ENCODE measurements at regions not wholly inside any gene's neighbourhood (a gene's known extent, or its start where the extent isn't known, plus 50 kb on each side); places are given as distances from the start of the nearest gene placed in this dataset.
A peak's percentile ranks its signal among the peaks of the same experiment; 100 is the strongest.
"Not testable (repeated sequence)": the region's sequence is repeated elsewhere in the genome, so short reads cannot be mapped to it uniquely, and the experiment has no call there.

DNA sequence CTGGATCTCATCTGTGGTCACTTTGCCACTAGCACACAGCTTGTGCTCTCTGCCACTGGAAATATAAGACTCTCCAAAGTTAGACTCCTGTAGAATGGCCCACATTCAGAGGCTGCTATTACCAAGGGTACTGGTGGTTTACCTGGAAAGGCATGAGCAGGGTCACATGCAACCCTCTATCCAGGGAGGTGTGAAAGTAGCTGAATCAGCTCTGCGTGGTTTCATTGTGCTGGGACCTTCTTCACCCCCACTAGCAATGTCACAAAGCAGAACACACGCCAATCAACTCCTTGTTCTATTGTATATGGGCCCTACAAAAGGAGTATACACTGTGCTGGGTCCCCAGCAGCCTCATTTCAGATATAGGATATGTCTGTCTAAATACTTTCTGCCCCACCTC lies 353.6 kb upstream of the AUTS2 start:
- no peak for DNase-seq (ENCODE audit: low read depth)

DNA sequence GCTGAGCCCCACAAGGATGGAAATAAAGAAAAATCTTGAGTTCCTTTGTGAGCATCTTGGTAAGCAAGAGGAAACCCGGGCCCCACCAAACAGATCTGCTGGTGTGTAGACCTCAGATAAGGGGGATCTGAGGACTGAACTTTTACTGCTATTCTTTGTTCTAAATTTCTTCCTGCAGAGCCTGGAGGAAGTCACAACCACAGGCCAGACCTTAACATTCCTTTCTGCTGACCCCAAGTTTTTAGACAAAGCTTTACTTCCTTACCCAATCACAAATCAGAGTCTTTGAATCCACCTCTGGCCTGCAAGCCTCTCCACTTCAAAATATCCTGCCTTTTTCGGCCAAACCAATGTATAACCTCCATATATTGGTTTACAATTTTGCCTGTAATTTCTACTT lies 352.6 kb upstream of the AUTS2 start:
- DNase-seq (ENCODE audit: low read depth) = peak; percentile 8

DNA sequence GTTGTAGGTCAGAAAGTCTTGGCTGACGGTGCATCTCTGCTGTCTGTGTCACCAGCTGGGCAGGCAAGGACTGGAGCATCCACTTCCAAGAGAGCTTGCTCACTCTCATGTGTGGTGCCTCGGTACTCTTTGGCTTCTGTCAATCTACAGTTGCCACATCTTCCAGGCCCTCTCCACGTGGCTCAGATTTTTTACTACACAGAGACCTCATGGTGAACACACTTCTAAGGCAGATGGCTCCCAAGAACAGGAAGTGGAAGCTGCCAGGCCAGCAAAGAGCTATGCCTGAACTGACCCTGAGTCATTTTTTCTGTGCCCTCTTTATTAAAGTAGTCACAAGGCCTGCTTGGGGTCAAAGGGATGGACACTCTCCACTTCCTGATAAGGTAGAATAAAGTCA lies 351.5 kb upstream of the AUTS2 start:
- no peak for DNase-seq (ENCODE audit: low read depth)

DNA sequence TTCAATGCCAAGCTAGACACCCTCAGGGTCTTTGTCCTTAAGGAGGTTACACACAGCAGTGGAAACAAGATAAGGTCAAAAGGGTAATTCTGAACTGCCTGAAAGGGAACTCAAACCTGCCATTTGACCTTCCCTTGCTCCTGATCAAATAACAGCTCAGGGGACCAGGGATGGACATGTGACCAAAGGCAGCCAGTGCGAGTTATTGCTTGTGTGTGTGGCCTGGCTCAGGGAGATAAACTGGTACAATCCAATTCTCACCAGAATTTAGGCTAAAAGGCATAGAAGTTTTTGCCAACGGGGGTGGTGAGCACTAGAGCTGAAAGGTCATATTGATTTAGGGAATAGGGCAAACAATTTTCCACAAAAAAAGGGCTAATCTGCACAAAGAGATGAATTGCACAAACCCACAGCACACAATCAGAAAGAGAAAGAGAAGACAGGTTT lies 349.9 kb upstream of the AUTS2 start:
- DNase-seq (ENCODE audit: low read depth) = not testable (repeated sequence)

DNA sequence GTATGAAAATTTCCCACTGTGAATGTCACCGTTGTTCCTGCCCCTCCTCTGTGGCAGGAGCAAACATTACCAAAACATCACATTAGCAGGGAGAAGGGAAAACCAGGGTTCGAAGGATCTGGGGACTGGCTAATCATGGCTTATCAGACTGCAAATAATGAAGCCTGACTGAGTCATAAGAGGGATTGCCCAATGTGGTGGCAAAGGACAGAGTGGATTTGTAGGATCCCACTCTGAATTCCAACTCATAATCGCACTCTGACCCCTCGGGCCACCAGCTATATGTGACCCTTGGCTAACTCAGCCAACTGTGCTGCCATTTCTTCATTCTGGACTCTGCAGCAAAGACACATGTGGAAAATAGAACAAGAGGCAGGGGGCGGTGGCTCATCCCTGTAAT lies 347.3 kb upstream of the AUTS2 start:
- no peak for DNase-seq (ENCODE audit: low read depth)

DNA sequence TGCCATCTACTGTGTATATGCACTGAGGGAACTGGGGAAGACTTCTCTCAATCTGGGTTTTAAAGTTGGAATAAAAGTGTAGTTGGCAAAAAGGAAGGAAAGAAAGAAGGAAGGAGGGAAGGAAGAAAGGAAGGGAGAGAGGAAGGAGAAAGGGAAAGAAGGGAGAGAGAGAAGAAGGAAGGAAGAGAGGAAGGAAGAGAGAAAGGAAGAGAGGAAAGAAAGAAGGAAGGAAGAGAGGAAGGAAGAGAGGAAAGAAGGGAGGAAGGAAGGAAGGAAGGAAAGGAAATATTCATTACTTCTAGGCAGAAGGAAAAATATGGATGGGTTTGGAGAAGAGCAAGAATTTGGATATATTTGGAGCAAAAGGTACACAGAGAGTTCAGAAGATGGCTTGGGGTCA lies 343.6 kb upstream of the AUTS2 start:
- DNase-seq (ENCODE audit: low read depth) = no peak

DNA sequence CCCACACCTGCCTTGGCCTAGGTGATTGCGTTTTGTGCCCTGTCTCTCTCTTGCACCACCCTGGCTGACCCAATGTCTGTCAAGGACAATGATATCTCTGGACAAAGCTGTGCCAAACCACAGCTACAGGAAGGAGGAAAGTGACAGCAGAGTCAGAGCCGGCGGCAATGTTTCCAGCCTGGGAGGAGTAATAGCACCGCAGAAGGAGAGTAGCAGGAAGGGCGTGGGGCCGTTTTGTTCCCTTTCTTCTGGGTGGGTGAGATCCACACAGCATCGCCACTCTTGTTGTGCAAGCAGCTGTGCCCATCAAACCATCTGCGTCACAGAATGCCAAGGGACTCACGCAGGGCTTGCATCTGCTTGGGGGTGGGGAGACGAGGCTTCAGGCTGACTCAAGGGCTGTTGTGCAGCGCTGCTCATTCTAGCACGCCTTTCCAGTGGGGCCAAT lies 341.6 kb upstream of the AUTS2 start:
- no peak for DNase-seq (ENCODE audit: low read depth)

DNA sequence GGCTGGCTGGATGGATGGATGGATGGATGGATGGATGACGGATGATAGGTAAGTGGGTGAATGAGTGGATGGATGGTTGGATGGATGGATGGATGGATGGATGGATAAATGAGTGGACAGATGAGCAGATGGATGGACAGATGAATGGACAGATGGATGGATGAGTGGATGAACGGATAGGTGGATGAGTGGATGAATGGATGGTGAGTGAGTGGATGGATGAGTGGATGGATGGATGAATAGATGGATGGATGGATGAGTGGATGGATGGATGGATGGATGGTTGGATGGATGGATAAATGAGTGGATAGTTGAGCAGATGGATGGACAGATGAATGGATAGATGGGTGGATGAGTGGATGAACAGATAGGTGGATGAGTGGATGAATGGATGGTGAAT lies 340.7 kb upstream of the AUTS2 start:
- DNase-seq (ENCODE audit: low read depth) = no peak

DNA sequence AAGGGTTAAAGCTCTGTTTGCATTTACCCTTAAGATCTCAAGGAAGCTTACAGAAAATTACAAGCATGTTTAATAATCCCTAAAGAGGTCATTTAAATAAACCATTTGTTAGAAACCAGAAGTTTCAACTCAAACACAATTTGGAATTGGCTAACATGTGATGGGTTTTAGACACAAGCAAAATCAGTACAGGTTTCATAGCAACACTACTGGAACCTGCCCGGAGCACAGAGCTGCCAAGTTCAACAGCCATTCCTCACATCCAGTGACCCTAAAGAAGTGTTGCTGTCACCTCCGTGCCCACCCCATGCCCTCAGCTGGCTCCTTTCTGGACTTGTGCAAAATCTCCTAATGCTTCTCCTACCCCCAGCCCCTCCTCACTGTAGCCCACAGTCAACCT lies 338.8 kb upstream of the AUTS2 start:
- DNase-seq (ENCODE audit: low read depth) = no peak

DNA sequence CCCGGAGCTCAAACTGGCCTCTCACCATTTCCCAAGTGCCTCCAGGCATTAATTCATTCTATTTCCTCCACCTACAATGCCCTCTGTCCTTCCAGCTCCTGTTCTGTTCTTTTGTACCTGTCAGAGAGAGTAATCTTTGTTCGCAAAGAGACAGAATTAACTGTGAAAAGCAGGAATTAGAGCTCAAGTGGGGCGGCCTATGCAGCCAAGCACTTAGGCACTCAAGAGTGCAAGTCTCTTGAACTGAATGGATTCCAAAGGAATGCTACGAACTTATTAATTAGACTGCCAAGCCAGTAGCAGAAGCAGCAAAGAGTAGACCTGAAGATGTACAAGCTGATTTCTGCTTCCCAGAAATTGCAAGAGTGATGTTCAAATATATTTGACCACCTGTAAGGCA lies 338.3 kb upstream of the AUTS2 start:
- DNase-seq (ENCODE audit: low read depth) = no peak

DNA sequence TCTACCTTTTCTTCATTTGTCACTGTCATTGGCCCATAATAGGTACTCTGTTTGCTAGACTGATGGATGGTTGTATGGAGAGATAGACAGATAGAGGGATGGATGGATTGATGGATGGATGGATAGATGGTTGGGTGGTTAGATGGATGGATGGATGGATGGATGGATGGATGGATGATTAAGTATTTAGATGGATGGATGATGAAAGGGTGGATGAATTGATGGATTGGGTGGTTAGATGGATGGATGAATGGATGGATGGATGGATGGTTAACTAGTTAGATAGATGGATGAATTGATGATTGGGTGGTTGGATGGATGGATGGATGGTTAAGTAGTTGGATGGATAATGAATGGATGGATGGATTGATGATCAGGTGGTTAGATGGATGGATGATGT lies 334.7 kb upstream of the AUTS2 start:
- no peak for DNase-seq (ENCODE audit: low read depth)

DNA sequence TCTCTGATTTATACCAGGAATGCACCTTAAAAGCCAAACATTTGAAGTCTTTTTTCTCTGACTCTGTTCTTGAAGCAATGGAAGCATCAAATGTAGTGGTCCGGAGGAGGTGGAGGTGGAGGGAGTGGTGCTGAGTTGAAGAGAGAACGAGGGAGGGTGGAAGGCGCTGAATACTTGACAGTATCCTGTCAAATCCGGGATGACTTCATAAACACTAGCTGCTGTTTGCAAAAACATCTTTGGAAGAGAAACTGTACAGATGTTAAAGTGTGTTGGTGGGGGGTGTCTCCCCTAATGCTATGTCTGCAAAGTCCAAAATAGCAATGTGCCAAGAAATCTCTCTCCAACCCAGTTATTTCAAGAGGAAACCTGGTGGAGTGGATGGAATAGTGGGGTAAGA lies 328.5 kb upstream of the AUTS2 start:
- no peak for DNase-seq (ENCODE audit: low read depth)

DNA sequence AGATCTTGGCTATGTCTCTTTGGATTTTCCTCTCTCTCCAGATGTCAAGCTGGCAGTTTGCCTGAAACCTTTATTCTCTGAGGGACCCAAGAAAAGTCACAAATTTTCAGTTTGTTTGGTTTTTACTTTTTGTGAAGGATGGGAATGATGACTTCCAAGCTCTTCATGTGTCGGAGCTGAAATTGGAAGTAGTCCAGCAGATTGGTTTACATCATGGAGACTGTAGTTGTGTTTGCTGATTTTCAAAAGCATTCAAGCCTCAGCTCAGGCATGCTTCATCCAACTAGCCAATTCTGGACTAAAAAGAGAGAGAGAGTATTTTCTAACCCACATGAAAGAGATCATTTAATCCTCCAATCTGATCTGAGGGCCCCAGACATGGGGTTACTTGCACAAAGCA lies 326.2 kb upstream of the AUTS2 start:
- no peak for DNase-seq (ENCODE audit: low read depth)

DNA sequence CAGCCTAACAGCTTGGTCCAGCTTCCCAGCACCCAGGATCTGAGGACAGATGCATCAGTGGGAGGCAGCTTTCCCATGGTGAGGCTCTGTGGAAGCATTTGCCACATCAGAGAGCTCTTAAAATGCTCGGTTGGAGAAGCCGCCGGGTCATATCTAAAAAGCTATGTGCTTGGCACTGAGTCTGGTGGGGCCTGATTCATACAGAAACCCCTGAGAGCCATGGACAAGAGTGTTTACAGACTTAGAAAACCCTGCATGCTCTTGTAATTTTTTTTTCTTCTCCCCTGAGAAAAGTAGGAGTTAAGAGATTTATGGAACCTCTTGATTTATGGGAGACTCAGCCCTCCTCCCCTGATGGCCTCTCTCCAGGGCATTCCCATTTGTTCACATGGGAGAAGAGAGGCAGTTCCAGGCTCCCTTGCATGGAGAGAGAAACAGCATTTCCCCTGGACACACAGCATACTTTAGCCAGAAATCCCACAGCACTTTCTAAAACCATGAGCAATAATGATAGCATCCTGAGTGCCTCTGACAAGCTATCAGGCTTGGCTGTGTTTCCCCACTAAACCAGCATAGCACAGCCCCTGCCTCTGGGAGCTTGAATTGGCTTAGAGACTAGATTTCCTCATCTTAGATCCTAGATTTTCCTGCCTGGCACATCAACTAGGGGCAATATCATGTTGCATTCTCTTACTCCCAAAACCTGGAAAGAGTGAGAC lies 322.1 kb upstream of the AUTS2 start:
- no peak for DNase-seq (ENCODE audit: low read depth)

DNA sequence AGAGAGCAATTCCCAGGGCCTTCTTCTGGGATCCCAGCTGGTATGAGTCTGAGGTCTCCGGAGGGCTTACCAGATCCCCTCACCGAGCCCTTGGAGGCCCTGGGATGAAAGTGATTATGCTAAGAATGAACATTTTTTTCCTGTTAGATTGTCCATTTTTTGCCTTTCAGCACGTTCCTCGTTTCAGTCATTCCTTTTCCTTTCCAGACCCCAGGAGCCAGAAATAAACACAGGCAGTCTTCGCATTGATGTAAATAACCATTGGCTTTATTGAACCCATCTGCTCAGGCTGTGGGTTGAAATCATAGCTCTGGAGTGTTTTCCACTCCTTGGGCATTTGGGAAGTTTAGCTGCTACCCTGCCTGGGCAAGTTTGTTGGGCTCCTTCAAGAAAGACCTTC lies 320.9 kb upstream of the AUTS2 start:
- no peak for DNase-seq (ENCODE audit: low read depth)

DNA sequence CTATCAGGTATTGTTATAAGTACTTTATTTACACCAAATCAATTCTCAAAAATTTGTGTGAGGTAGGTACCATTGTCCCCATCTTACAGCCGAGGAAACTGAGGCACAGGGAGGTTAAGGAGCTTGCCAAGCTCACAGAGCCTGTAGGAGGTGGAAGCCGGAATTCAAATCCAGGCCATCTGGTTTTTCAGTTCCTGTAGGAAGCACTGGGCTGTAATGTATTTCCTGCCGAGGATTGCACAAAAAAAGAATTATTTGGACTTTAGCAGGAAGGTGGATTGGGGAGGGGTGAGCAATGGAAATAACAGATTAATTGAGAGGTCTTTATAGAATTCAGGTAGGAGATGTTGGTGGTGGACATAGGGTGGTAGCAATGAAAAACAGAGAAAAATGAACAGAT lies 315.3 kb upstream of the AUTS2 start:
- DNase-seq (ENCODE audit: low read depth) = no peak

DNA sequence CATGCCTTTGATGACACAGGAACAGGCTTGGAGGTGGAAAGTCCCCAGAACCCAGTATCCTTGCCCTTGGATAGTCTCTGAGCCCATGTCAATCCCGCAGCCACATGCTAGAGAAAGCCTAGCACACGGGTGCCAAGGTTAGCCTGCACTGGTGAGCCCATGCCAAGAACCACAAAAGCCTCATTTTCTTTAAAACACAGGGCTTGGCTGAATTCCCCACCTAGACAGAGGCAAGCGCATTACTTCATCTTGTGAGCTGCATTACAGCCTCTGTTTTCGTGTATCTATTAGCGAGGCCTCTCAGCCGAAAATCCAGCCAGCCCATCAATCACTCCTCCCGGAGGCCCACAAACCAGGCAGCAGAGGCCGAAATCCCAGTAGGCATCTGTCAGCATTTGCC lies 314.9 kb upstream of the AUTS2 start:
- DNase-seq (ENCODE audit: low read depth) = no peak

DNA sequence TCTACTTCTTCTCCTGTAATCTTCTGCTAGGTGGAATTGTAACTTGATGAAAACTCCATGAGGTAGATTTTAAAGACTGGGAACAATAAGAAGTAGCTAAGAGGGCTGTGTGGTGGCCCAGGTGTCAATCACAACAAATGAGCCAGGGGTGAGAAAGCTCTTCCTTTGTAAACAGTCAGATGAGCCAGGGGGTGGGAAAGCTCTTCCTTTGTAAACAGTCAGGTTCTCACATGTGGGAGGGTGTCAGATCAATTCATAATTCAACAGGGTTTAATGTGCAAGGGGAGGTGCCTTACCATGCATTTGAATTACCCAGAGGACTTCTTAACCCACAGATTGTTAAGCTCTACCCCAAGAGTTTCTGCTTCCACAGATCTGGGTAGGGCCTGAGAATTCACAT lies 312.4 kb upstream of the AUTS2 start:
- no peak for DNase-seq (ENCODE audit: low read depth)

DNA sequence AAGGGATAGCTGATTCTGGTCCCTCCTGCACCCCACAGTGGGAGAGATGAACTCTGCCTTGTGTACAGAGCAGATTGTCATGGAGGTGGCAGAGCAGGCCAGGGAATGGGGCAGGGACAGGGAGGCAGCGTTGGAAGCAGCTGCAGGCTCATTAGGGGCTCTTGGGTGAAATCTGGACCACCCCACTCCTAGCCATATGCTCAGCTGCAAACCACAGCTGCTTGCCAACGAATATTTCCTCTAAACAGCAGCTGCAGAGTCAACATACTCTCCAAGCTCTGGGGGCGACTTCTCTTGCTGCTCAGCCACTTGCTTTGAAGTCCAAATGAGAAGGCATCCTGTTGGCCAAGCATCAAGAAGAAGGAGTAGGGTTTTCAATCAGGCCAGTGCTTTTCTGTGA lies 302.3 kb upstream of the AUTS2 start:
- DNase-seq (ENCODE audit: low read depth) = no peak

DNA sequence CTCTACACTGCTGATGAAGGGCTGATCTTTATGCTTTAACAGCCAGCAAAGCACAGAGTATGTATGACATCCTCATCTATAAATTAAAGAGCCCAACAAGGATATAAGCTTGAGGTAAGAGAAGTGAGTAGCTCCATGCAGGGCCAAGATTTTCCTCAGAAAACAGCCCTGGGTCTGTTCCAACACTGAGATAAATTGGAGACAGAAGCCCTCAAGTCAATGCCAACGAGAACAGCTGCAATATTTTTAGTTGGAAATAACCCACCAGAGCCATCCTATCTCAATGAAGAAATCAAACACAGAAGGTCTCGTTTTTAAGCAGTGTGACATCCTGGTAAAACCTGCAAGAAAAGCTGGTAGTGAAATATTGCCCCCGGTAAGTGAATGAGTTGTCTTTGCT lies 297.0 kb upstream of the AUTS2 start:
- no peak for DNase-seq (ENCODE audit: low read depth)

DNA sequence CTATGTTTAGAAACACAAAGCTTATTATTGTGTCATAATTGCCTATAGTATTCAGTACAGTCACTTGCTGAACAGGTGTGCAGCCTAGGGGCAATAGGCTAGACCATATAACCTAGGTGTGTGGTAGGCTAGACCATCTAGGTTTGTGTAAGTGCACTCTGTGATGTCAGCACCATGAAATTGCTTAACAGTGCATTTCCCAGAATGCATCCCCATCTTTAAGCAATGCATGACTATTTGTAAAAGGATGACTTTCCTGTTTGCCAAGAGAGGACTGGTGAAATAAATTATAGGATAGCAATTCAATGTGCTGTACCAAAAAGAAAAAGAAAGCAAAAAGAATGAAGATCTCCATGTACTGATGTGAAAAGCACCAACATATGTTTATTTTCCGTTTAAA lies 288.7 kb upstream of the AUTS2 start:
- DNase-seq (ENCODE audit: low read depth) = no peak

DNA sequence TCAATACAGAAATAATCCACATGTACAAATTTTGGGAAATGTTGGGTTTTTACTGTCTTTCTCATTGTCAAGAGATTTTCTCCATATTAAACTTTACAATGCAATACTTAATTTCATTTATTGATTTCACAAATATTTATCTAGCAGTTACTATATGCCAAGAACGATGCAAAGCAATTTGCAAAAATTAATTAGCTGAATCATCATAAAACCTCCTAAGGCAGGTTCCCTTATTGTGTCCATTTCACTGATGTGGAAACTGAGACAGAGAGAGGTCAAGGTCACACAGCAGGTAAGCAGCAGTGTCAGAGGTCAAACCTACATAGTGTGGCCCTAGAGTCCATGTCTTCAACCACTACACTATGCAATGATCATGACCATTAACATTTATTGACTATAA lies 286.8 kb upstream of the AUTS2 start:
- DNase-seq (ENCODE audit: low read depth) = no peak

DNA sequence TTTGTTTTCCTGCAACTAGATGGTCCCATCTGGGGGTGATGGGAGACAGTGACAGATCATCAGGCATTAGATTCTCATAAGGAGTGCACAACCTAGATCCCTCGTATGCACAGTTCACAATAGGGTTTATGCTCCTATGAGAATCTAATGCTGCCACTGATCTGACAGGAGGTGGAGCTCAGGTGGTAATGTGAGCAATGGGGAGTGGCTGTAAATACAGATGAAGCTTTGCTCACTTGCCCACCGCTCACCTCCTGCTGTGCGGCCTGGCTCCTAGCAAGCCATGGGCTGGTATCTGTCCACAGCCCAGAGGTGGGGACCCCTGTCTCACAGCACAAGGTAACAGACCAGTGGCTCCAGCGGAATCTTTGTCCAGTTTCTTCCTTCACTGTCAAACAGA lies 284.4 kb upstream of the AUTS2 start:
- not testable (repeated sequence) for DNase-seq (ENCODE audit: low read depth)

DNA sequence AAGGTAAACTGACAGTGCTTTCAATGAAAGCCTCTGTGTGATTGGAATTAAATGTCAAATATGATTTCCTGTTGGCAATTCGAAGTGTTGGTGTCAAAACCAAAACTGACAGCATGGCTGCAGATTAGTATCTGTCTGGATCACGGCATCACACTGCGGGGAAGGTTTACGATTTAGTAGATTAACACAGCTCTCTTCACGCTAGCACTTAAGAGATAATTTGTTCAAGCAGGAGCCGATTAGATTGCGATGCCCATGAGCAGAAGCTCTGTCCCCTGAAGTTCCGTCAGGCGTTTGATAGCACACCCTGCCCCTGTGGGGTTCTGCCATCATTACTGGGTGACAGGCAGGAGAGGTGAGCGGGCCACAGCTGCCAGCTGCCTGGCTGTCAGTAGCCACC lies 279.5 kb upstream of the AUTS2 start:
- DNase-seq (ENCODE audit: low read depth) = no peak

DNA sequence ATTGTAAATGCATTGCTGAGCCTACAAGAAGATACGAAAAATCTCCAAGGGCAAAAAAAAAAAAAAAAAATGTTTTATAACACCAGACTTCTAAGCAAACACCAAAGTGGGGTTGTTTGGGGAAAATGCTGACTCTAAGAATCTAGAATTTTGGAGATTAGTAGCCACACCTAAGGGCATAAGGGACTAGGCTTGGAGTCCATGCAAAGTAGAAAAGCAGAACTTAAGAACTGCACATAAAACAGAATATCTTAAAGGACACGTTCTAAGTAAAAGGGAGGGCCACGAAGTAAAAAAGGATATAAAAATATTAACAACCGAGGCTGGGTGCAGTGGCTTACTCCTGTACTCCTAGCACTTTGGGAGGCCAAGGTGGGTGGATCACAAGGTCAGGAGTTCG lies 269.8 kb upstream of the AUTS2 start:
- DNase-seq (ENCODE audit: low read depth) = no peak
